ENCODE measurements at regions not wholly inside any gene's neighbourhood (a gene's known extent, or its start where the extent isn't known, plus 50 kb on each side); places are given as distances from the start of the nearest gene placed in this dataset.

- Histone ChIP-seq H3K27me3 (no peaks in the 10 kb centered on the region), H3K4me1 (no peaks in the 10 kb centered on the region), H3K36me3 (no peaks in the 10 kb centered on the region), H3K4me3 (no peak overlapping the region), H3K9me3 (no peaks in the 10 kb centered on the region), H3K27ac (no peak overlapping the region)
- intact Hi-C loops (cut with DNase I; ENCODE audit: low total_unique reads) (no loop called here), in situ Hi-C loops (cut with MboI; ENCODE audit: low pct_ligation_motif_present in 1 of 4, low pct_unique_long_range_greater_than_20kb in 1 of 4, low sequenced_read_pairs in 3 of 4) (no loop called here)
- no peak for TF ChIP-seq POLR2AphosphoS5 (IDR thresholded peaks at IDR 0.05)
- TF ChIP-seq POLR2A (IDR thresholded peaks at IDR 0.05): no peak
- no peak for TF ChIP-seq CTCF (IDR thresholded peaks at IDR 0.05)
- no peak for TF ChIP-seq EP300 (IDR thresholded peaks at IDR 0.05; ENCODE audit: low read depth)
- 66 to 74% methylated on average over 3 of the region's 3 CpGs for WGBS, 2 donors (ENCODE audit: low coverage in 1 of 2)
- DNase-seq: no peak
Measured at GRCh38 chr9:105959531-105959930, 265.2 kb downstream of the TMEM38B start.

GRCh38 chr9:105963343-105964099 is 269.2 kb downstream of the TMEM38B start:
- no peak overlapping the region for H3K27ac ChIP-seq
- H3K9me3 ChIP-seq: no peaks in the 10 kb centered on the region
- no peak overlapping the region for H3K4me3 ChIP-seq
- DNase-seq: no peak
- in situ Hi-C loops (cut with MboI; ENCODE audit: low pct_ligation_motif_present in 1 of 4, low pct_unique_long_range_greater_than_20kb in 1 of 4, low sequenced_read_pairs in 3 of 4) (no loop called here), intact Hi-C loops (cut with DNase I; ENCODE audit: low total_unique reads) (no loop called here)
- H3K27me3 ChIP-seq: no peaks in the 10 kb centered on the region
- WGBS, 2 donors (ENCODE audit: low coverage in 1 of 2): 83 to 86% methylated on average over 1 to 4 of the region's 4 CpGs
- no peak for TF ChIP-seq CTCF (IDR thresholded peaks at IDR 0.05)
- TF ChIP-seq EP300 (IDR thresholded peaks at IDR 0.05; ENCODE audit: low read depth): no peak
- TF ChIP-seq POLR2AphosphoS5 (IDR thresholded peaks at IDR 0.05): no peak
- no peak for TF ChIP-seq POLR2A (IDR thresholded peaks at IDR 0.05)
- H3K4me1 ChIP-seq: no peaks in the 10 kb centered on the region
- H3K36me3 ChIP-seq: no peaks in the 10 kb centered on the region

- H3K36me3 ChIP-seq: no peaks in the 10 kb centered on the region
- DNase-seq: no peak
- TF ChIP-seq POLR2A (IDR thresholded peaks at IDR 0.05) (no peak), EP300 (IDR thresholded peaks at IDR 0.05; ENCODE audit: low read depth) (no peak), CTCF (IDR thresholded peaks at IDR 0.05) (no peak), POLR2AphosphoS5 (IDR thresholded peaks at IDR 0.05) (no peak)
- H3K4me3 ChIP-seq: no peak overlapping the region
- H3K27me3 ChIP-seq: no peaks in the 10 kb centered on the region
- H3K9me3 ChIP-seq: no peaks in the 10 kb centered on the region
- intact Hi-C loops (cut with DNase I; ENCODE audit: low total_unique reads) (no loop called here), in situ Hi-C loops (cut with MboI; ENCODE audit: low pct_ligation_motif_present in 1 of 4, low pct_unique_long_range_greater_than_20kb in 1 of 4, low sequenced_read_pairs in 3 of 4) (no loop called here)
- no peaks in the 10 kb centered on the region for H3K4me1 ChIP-seq
- no peak overlapping the region for H3K27ac ChIP-seq
Measured at GRCh38 chr9:105964156-105964555, 269.8 kb downstream of the TMEM38B start.

- WGBS, 2 donors (ENCODE audit: low coverage in 1 of 2): 76 to 89% methylated on average over 1 of the region's 1 CpG
- in situ Hi-C loops (cut with MboI; ENCODE audit: low pct_ligation_motif_present in 1 of 4, low pct_unique_long_range_greater_than_20kb in 1 of 4, low sequenced_read_pairs in 3 of 4): no loop called here
- no peaks in the 10 kb centered on the region for H3K36me3 ChIP-seq
- no peaks in the 10 kb centered on the region for H3K9me3 ChIP-seq
- DNase-seq: no peak
- intact Hi-C loops (cut with DNase I; ENCODE audit: low total_unique reads): no loop called here
- H3K4me1 ChIP-seq: no peaks in the 10 kb centered on the region
- no peaks in the 10 kb centered on the region for H3K27me3 ChIP-seq
- H3K4me3 ChIP-seq: no peak overlapping the region
- TF ChIP-seq POLR2AphosphoS5 (IDR thresholded peaks at IDR 0.05) (no peak), POLR2A (IDR thresholded peaks at IDR 0.05) (no peak), CTCF (IDR thresholded peaks at IDR 0.05) (no peak), EP300 (IDR thresholded peaks at IDR 0.05; ENCODE audit: low read depth) (no peak)
- no peak overlapping the region for H3K27ac ChIP-seq
Measured at GRCh38 chr9:105966834-105967233, 272.5 kb downstream of the TMEM38B start.
